CD14-positive monocyte (primary cell): ENCODE measurements at regions not wholly inside any gene's neighbourhood (a gene's known extent, or its start where the extent isn't known, plus 50 kb on each side); places are given as distances from the start of the nearest gene placed in this dataset.

Experiments used
- DNase-seq, 3 donors: peaks; one replicate each; pipeline ENCODE4 v3.0.0-alpha.2; 2011 to 2022
- H2AFZ ChIP-seq: 2 replicates; pipeline ENCODE4 v1.6.0; 2012; ENCODE audit warnings: mild to moderate bottlenecking, low read depth, low read length, inconsistent platforms; ENCODE audit not compliant: insufficient read depth, poor library complexity, severe bottlenecking
- H3K27ac ChIP-seq, 2 donors: 1 replicate in 1 of 2; 2 replicates in 1 of 2; pipeline ENCODE4 v1.5.1; 2012 to 2013; ENCODE audit warnings: low read length in 2 of 2, control low read depth in 1 of 2, inconsistent platforms in 1 of 2, low read depth in 1 of 2, mild to moderate bottlenecking in 1 of 2
- H3K27me3 ChIP-seq, 2 donors: one replicate each; pipeline versions ENCODE4 v1.6.0 to v1.6.1; 2011 to 2013; ENCODE audit warnings: low read length in 2 of 2; ENCODE audit not compliant: control insufficient read depth in 2 of 2, insufficient read depth in 2 of 2
- H3K36me3 ChIP-seq, 2 donors: replicated peaks in 1 of 2; 1 replicate in 1 of 2; 2 replicates in 1 of 2; pipeline versions ENCODE4 v1.5.1 to v1.6.1; 2012 to 2013; ENCODE audit warnings: low read length in 2 of 2, control low read depth in 1 of 2, inconsistent platforms in 1 of 2, mild to moderate bottlenecking in 1 of 2; ENCODE audit not compliant: insufficient read depth in 2 of 2, control insufficient read depth in 1 of 2
- H3K4me1 ChIP-seq, 2 donors: 1 replicate in 1 of 2; 2 replicates in 1 of 2; pipeline versions ENCODE4 v1.5.1 to v1.6.1; 2012 to 2013; ENCODE audit warnings: low read length in 2 of 2, control low read depth in 1 of 2, inconsistent platforms in 1 of 2, mild to moderate bottlenecking in 1 of 2, moderate library complexity in 1 of 2; ENCODE audit not compliant: insufficient read depth in 2 of 2, control insufficient read depth in 1 of 2
- H3K4me2 ChIP-seq: replicated peaks from 2 replicates; pipeline ENCODE3; 2012; ENCODE audit warnings: low read length, moderate library complexity, mild to moderate bottlenecking; ENCODE audit not compliant: poor library complexity, severe bottlenecking; ENCODE audit errors: extremely low read depth
- H3K4me3 ChIP-seq, 3 experiments: fragments of 200-600 bp in 1 of 3; sonication (generic) in 1 of 3; replicated peaks in 1 of 3; 1 replicate in 2 of 3; 2 replicates in 1 of 3; pipeline ENCODE4 v1.5.1; 2011 to 2013; ENCODE audit warnings: low read length in 3 of 3, mild to moderate bottlenecking in 3 of 3, control low read depth in 2 of 3, low read depth in 2 of 3, inconsistent platforms in 1 of 3, moderate library complexity in 1 of 3
- H3K79me2 ChIP-seq: 2 replicates; pipeline ENCODE4 v1.6.0; 2012; ENCODE audit warnings: mild to moderate bottlenecking, control low read depth, inconsistent platforms, low read length, moderate library complexity; ENCODE audit not compliant: insufficient read depth
- H3K9ac ChIP-seq: 2 replicates; pipeline ENCODE4 v1.6.0; 2017; ENCODE audit warnings: low read length, mild to moderate bottlenecking; ENCODE audit not compliant: insufficient read depth, poor library complexity, severe bottlenecking
- H3K9me3 ChIP-seq, 2 donors: replicated peaks in 1 of 2; 1 replicate in 1 of 2; 2 replicates in 1 of 2; pipeline versions ENCODE4 v1.5.1 to v1.6.1; 2012 to 2013; ENCODE audit warnings: low read length in 2 of 2, control low read depth in 1 of 2; ENCODE audit not compliant: control insufficient read depth in 1 of 2, insufficient read depth in 1 of 2
- H4K20me1 ChIP-seq: 2 replicates; pipeline ENCODE4 v1.6.0; 2012; ENCODE audit warnings: mild to moderate bottlenecking, low read length, control low read depth, moderate library complexity; ENCODE audit not compliant: insufficient read depth
- H3K27ac Mint-ChIP-seq, 7 donors: one replicate each; pipeline ENCODE4 v1.8.0; 2020; ENCODE audit warnings: mild to moderate bottlenecking in 7 of 7, mixed read lengths in 7 of 7, moderate library complexity in 6 of 7, inconsistent platforms in 2 of 7
- H3K27me3 Mint-ChIP-seq, 3 donors: one replicate each; pipeline ENCODE4 v1.8.0; 2021 to 2022; ENCODE audit warnings: low read depth in 3 of 3, mild to moderate bottlenecking in 3 of 3, mixed read lengths in 3 of 3, moderate library complexity in 3 of 3, inconsistent platforms in 1 of 3
- H3K36me3 Mint-ChIP-seq, 2 donors: one replicate each; pipeline ENCODE4 v1.8.0; 2020; ENCODE audit warnings: mixed read lengths in 2 of 2, inconsistent platforms in 1 of 2, mild to moderate bottlenecking in 1 of 2
- H3K4me1 Mint-ChIP-seq: one replicate; pipeline ENCODE4 v1.8.0; 2020; ENCODE audit warnings: mild to moderate bottlenecking, mixed read lengths
- H3K4me3 Mint-ChIP-seq, 2 donors: one replicate each; pipeline ENCODE4 v1.8.0; 2020; ENCODE audit warnings: mild to moderate bottlenecking in 2 of 2, mixed read lengths in 2 of 2, moderate library complexity in 1 of 2
- H3K9me3 Mint-ChIP-seq, 7 donors: one replicate each; pipeline ENCODE4 v1.8.0; 2020 to 2022; ENCODE audit warnings: mixed read lengths in 7 of 7, mild to moderate bottlenecking in 6 of 7, moderate library complexity in 6 of 7, inconsistent platforms in 2 of 7
- CTCF ChIP-seq: fragments of 200-600 bp; IDR thresholded peaks from one replicate; pipeline ENCODE4 v1.8.0; 2022; ENCODE audit warnings: antibody characterized with exemption, mild to moderate bottlenecking
- WGBS: methylation state at CpG from one replicate; pipeline ENCODE4 v1.1.5; 2013; ENCODE audit warnings: missing lambda C conversion rate; ENCODE audit not compliant: insufficient coverage; 5-methylcytosine and 5-hydroxymethylcytosine counted together
- intact Hi-C, 2 donors: fragments of 100-400 bp; cut with micrococcal nuclease; formaldehyde crosslinking; loops; one replicate each; pipeline versions ENCODE4 v1.15.0 to v1.15.1; 2023

- H3K9me3 Mint-ChIP-seq = peaks cover 0 to 3% (median 0%) of the 10 kb centered on the region in 7 donors
- intact Hi-C loops = no loop called here
- no peak overlapping the region for H3K27ac Mint-ChIP-seq
Observed at GRCh38 chr2:175442441-175442840, 260.9 kb upstream of the ATP5MC3 start.

GRCh38 chr2:175441181-175441761, 259.8 kb upstream of the ATP5MC3 start:
- H3K9me3 ChIP-seq = no peaks in the 10 kb centered on the region
- no peak for DNase-seq
- 85% methylated on average over 3 of the region's 5 CpGs for WGBS
- no peaks in the 10 kb centered on the region for H3K36me3 ChIP-seq
- Mint-ChIP-seq H3K36me3 (no peaks in the 10 kb centered on the region), H3K27ac (no peak overlapping the region), H3K4me3 (no peak overlapping the region), H3K4me1 (peaks cover 9% of the 10 kb centered on the region), H3K27me3 (no peaks in the 10 kb centered on the region), H3K9me3 (peaks cover 0 to 3% (median 0%) of the 10 kb centered on the region in 7 donors)
- no peaks in the 10 kb centered on the region for H3K27me3 ChIP-seq
- no peak overlapping the region for H3K27ac ChIP-seq
- no peak overlapping the region for H3K4me3 ChIP-seq
- no peak overlapping the region for H2AFZ ChIP-seq
- no peaks in the 10 kb centered on the region for H4K20me1 ChIP-seq
- no peak overlapping the region for H3K9ac ChIP-seq
- H3K4me1 ChIP-seq = no peaks in the 10 kb centered on the region
- no peak for TF ChIP-seq CTCF
- H3K79me2 ChIP-seq = no peaks in the 10 kb centered on the region
- H3K4me2 ChIP-seq = no peak overlapping the region
- intact Hi-C loops = no loop called here

More at GRCh38 chr2:175442441-175442840, 260.9 kb upstream of the ATP5MC3 start:
- no peak for DNase-seq
- TF ChIP-seq CTCF = no peak
- Mint-ChIP-seq H3K4me1 (peaks cover 9% of the 10 kb centered on the region), H3K4me3 (no peak overlapping the region), H3K27me3 (peaks cover 0 to 2% (median 0%) of the 10 kb centered on the region in 3 donors), H3K36me3 (no peaks in the 10 kb centered on the region)
- no peaks in the 10 kb centered on the region for H3K4me1 ChIP-seq
- no peak overlapping the region for H3K27ac ChIP-seq
- WGBS = 92% methylated on average over 2 of the region's 6 CpGs
- no peak overlapping the region for H3K4me2 ChIP-seq
- no peak overlapping the region for H2AFZ ChIP-seq
- no peaks in the 10 kb centered on the region for H3K79me2 ChIP-seq
- H3K27me3 ChIP-seq = no peaks in the 10 kb centered on the region
- H3K36me3 ChIP-seq = no peaks in the 10 kb centered on the region
- no peak overlapping the region for H3K4me3 ChIP-seq
- H3K9ac ChIP-seq = no peak overlapping the region
- no peaks in the 10 kb centered on the region for H3K9me3 ChIP-seq
- no peaks in the 10 kb centered on the region for H4K20me1 ChIP-seq
